DOHH2 (cell line): ENCODE measurements at regions not wholly inside any gene's neighbourhood (a gene's known extent, or its start where the extent isn't known, plus 50 kb on each side); places are given as distances from the start of the nearest gene placed in this dataset.

Experiments used
- H3F3A ChIP-seq: fragments of 200-600 bp; sonication (generic), shearing (Covaris generic); 2 replicates; pipeline ENCODE4 v1.6.0; 2016; ENCODE audit warnings: antibody characterized with exemption, mild to moderate bottlenecking; ENCODE audit not compliant: control insufficient read depth, insufficient read depth
- H3K27ac ChIP-seq: fragments of 200-600 bp; sonication (generic); 2 replicates; pipeline ENCODE4 v1.5.1; 2014; ENCODE audit warnings: low read depth, mild to moderate bottlenecking, low read length, moderate library complexity
- H3K27me3 ChIP-seq: fragments of 200-600 bp; sonication (generic); 2 replicates; pipeline ENCODE4 v1.6.1; 2014; ENCODE audit warnings: mild to moderate bottlenecking, low read length, mixed read lengths; ENCODE audit not compliant: control insufficient read depth
- H3K36me3 ChIP-seq: fragments of 200-600 bp; sonication (generic); 2 replicates; pipeline ENCODE4 v1.6.1; 2014; ENCODE audit warnings: mild to moderate bottlenecking, low read length, moderate library complexity, mixed read lengths; ENCODE audit not compliant: control insufficient read depth
- H3K4me1 ChIP-seq: fragments of 200-600 bp; sonication (generic); 2 replicates; pipeline ENCODE4 v1.6.1; 2014; ENCODE audit warnings: mild to moderate bottlenecking, low read length, mixed read lengths; ENCODE audit not compliant: control insufficient read depth
- H3K4me2 ChIP-seq: fragments of 200-600 bp; sonication (generic); 2 replicates; pipeline ENCODE4 v1.6.0; 2014; ENCODE audit warnings: mild to moderate bottlenecking, low read length, moderate library complexity
- H3K4me3 ChIP-seq: fragments of 200-600 bp; sonication (generic); 2 replicates; pipeline ENCODE4 v1.5.1; 2014; ENCODE audit warnings: mild to moderate bottlenecking, low read length, mixed read lengths
- H3K79me2 ChIP-seq: fragments of 200-600 bp; sonication (generic); 2 replicates; pipeline ENCODE4 v1.6.1; 2014; ENCODE audit warnings: mild to moderate bottlenecking, low read length, mixed read lengths; ENCODE audit not compliant: control insufficient read depth
- H3K9me2 ChIP-seq: fragments of 200-600 bp; sonication (generic); replicated peaks from 2 replicates; pipeline ENCODE4 v1.6.1; 2014; ENCODE audit warnings: mild to moderate bottlenecking, low read length, mixed read lengths; ENCODE audit not compliant: control insufficient read depth
- H3K9me3 ChIP-seq: fragments of 200-600 bp; sonication (generic); 2 replicates; pipeline ENCODE4 v1.6.1; 2014; ENCODE audit warnings: antibody characterized with exemption, low read length, mixed read lengths; ENCODE audit not compliant: control insufficient read depth, insufficient read depth
- H4K20me1 ChIP-seq: fragments of 200-600 bp; sonication (generic); 2 replicates; pipeline ENCODE4 v1.6.0; 2014; ENCODE audit warnings: low read depth, mild to moderate bottlenecking, antibody characterized with exemption, low read length, moderate library complexity; ENCODE audit not compliant: control insufficient read depth, insufficient read depth
- EZH2phosphoT487 ChIP-seq: fragments of 200-600 bp; sonication (generic); IDR thresholded peaks from 2 replicates; pipeline ENCODE4 v1.6.1; 2017; ENCODE audit warnings: borderline replicate concordance, mild to moderate bottlenecking, antibody characterized with exemption, low read length, moderate library complexity, mixed read lengths
- TF ChIP-seq, protein P1 (sequence below): fragments of 200-600 bp; sonication (generic); IDR thresholded peaks from one replicate; pipeline ENCODE4 v1.5.1; 2014; ENCODE audit warnings: antibody characterized with exemption, mild to moderate bottlenecking, low read depth, low read length; ENCODE audit not compliant: poor library complexity, severe bottlenecking

DNA sequence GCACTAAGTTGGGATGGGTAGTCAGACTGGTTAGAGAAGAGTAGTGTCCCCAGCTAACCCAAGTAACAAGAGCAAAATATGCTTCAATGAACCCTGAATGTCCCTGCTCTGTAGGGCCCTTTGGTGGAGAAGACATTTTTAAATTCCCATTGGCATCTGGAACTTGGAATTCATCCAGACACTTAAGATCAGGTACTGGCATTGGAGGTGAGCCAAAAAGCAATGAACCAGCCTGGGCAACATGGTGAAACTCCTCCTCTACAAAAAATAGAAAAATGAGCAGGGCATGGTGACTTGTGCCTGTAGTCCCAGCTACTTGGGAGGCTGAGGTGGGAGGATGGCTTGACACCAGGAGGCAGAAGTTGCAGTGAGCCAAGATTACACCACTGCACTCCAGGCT, 58.9 kb upstream of the ZNF618 start:
- Histone ChIP-seq H3K79me2 (no peaks in the 10 kb centered on the region), H4K20me1 (no peaks in the 10 kb centered on the region), H3F3A (no peaks in the 10 kb centered on the region), H3K27me3 (peaks cover 4% of the 10 kb centered on the region; the same call in 1 of the 2 replicates), H3K4me2 (no peak overlapping the region), H3K9me2 (no peaks in the 10 kb centered on the region), H3K36me3 (no peaks in the 10 kb centered on the region), H3K27ac (no peak overlapping the region), H3K9me3 (no peaks in the 10 kb centered on the region), H3K4me3 (no peak overlapping the region), H3K4me1 (no peaks in the 10 kb centered on the region)
- TF ChIP-seq, protein P1, sequence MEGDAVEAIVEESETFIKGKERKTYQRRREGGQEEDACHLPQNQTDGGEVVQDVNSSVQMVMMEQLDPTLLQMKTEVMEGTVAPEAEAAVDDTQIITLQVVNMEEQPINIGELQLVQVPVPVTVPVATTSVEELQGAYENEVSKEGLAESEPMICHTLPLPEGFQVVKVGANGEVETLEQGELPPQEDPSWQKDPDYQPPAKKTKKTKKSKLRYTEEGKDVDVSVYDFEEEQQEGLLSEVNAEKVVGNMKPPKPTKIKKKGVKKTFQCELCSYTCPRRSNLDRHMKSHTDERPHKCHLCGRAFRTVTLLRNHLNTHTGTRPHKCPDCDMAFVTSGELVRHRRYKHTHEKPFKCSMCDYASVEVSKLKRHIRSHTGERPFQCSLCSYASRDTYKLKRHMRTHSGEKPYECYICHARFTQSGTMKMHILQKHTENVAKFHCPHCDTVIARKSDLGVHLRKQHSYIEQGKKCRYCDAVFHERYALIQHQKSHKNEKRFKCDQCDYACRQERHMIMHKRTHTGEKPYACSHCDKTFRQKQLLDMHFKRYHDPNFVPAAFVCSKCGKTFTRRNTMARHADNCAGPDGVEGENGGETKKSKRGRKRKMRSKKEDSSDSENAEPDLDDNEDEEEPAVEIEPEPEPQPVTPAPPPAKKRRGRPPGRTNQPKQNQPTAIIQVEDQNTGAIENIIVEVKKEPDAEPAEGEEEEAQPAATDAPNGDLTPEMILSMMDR = no peak
- TF ChIP-seq EZH2phosphoT487 = no peak

DNA sequence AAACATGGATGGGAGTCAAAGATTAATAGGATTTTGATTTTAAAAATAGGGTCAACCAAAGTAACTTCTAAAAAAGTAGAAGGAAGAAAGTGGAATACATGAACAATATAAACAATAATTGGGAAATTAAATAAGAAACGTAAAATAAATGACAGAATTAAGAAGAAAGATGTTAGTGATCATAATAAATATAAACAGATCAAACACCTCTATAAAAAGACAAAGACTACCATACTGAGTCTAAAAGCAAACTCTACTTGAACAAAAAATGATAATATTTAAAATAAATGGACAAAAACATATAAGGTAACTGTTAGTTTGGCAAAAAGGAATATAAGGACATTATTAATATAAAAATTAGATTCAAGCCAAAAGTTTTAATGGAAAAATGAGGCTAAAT, 57.7 kb upstream of the ZNF618 start:
- H3K9me2 ChIP-seq = no peaks in the 10 kb centered on the region
- no peaks in the 10 kb centered on the region for H3K79me2 ChIP-seq
- H3K4me1 ChIP-seq = no peaks in the 10 kb centered on the region
- no peak overlapping the region for H3K4me3 ChIP-seq
- no peaks in the 10 kb centered on the region for H3F3A ChIP-seq
- no peaks in the 10 kb centered on the region for H3K9me3 ChIP-seq
- H3K36me3 ChIP-seq = no peaks in the 10 kb centered on the region
- TF ChIP-seq, protein P1 = no peak
- no peak for TF ChIP-seq EZH2phosphoT487
- no peak overlapping the region for H3K27ac ChIP-seq
- H3K4me2 ChIP-seq = no peak overlapping the region
- H3K27me3 ChIP-seq = peaks cover 11% of the 10 kb centered on the region; the same call in 1 of the 2 replicates
- H4K20me1 ChIP-seq = no peaks in the 10 kb centered on the region

DNA sequence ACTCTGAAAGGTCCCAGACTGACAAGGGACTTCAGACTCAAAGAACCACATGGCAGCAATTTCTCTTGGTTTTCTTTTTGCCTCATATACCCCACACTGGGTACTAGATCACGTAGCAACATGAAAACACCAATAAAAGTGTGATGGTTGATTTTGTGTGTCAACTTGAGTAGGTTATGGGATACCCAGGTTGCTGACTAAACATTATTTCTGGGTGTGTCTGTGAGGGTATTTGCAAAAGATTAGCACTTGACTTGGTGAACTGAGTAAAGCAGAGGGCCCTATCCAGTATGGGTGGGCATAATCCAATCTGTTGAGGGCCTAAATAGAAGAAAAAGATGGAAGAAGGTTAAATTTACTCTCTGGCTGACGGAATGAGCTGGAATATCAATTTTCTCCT, 53.8 kb upstream of the ZNF618 start:
- Histone ChIP-seq H3K9me3 (no peaks in the 10 kb centered on the region), H3K27ac (no peak overlapping the region), H3K4me1 (no peaks in the 10 kb centered on the region), H3K4me3 (no peak overlapping the region), H3K4me2 (no peak overlapping the region), H3K79me2 (no peaks in the 10 kb centered on the region), H3K27me3 (peaks cover 10% of the 10 kb centered on the region), H3K36me3 (no peaks in the 10 kb centered on the region), H3F3A (no peaks in the 10 kb centered on the region), H4K20me1 (no peaks in the 10 kb centered on the region), H3K9me2 (no peaks in the 10 kb centered on the region)
- TF ChIP-seq, protein P1 = no peak
- no peak for TF ChIP-seq EZH2phosphoT487

DNA sequence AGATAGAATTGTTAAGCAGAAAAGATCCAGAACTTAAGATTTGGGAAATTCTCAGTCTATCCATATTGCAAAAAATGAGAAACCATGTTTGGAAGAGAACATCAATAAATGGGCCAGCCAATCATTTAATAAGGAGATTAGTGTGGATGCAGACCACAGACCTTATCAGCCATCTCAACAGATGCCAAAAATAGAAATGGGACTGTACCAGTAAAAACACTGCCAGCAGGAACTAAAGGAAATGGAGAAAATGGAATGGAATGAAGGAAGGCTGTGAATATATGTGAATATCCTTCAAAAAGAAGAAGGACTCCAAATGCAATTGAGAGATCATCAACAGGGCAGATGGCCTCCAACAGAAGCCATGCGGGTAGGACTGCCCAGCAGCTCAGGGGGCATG, 52.7 kb upstream of the ZNF618 start:
- H3K27me3 ChIP-seq = peaks cover 10% of the 10 kb centered on the region
- H3K79me2 ChIP-seq = no peaks in the 10 kb centered on the region
- H3F3A ChIP-seq = no peaks in the 10 kb centered on the region
- H3K4me3 ChIP-seq = no peak overlapping the region
- H3K9me2 ChIP-seq = no peaks in the 10 kb centered on the region
- no peaks in the 10 kb centered on the region for H3K4me1 ChIP-seq
- H3K36me3 ChIP-seq = no peaks in the 10 kb centered on the region
- H3K27ac ChIP-seq = no peak overlapping the region
- no peaks in the 10 kb centered on the region for H4K20me1 ChIP-seq
- no peaks in the 10 kb centered on the region for H3K9me3 ChIP-seq
- H3K4me2 ChIP-seq = no peak overlapping the region
- TF ChIP-seq EZH2phosphoT487 = no peak
- TF ChIP-seq, protein P1 = no peak
